GM10266 (cell line): ENCODE measurements at regions not wholly inside any gene's neighbourhood (a gene's known extent, or its start where the extent isn't known, plus 50 kb on each side); places are given as distances from the start of the nearest gene placed in this dataset.

Experiments
- DNase-seq: peaks from one replicate; pipeline ENCODE4 v3.0.0; 2012; ENCODE audit errors: extremely low spot score
- TF ChIP-seq, protein P1 (sequence below): IDR thresholded peaks from 2 replicates; pipeline ENCODE4 v1.5.1; 2012; ENCODE audit warnings: mild to moderate bottlenecking, low read depth; ENCODE audit not compliant: control insufficient read depth, insufficient read depth; ENCODE audit errors: missing control alignments

DNA sequence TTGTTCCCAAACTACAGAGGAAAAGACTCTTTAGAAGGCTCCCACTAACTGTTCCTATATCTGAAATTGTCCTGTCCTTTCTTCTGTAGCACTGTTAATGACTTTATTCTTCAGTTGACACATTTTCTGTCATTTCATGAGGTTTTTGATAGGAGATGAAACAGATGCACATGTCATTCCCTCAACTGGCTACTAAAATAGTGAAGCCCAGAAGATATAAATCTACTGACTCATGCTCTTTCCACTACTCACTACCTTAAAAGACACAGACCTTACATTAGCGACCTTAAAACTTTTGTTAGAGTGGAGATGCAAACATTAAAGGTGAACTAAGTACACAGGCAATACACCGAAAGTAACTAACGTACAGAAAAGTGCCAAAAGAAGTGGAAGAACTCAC lies 59.5 kb upstream of the ANKS1B start:
- no peak for DNase-seq

DNA sequence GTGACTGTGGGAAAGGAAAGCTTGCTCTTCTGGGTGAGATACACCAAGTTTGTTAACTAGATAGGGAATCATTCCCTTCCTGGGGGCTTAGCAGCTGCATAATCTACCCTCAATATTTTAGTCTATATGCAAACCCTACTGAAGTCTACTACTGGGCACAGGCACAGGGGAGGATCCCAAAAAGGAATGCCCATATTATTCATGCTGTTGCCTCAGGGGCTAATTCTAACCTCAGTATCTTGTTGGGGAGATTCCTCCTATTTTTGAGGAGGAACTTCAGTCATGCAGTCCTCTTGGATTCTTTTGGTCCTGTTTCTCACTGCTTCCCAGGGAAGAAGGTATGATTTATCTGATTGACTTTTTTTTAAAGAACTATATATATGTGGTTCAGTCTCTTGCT lies 58.9 kb upstream of the ANKS1B start:
- no peak for DNase-seq
- TF ChIP-seq, protein P1, sequence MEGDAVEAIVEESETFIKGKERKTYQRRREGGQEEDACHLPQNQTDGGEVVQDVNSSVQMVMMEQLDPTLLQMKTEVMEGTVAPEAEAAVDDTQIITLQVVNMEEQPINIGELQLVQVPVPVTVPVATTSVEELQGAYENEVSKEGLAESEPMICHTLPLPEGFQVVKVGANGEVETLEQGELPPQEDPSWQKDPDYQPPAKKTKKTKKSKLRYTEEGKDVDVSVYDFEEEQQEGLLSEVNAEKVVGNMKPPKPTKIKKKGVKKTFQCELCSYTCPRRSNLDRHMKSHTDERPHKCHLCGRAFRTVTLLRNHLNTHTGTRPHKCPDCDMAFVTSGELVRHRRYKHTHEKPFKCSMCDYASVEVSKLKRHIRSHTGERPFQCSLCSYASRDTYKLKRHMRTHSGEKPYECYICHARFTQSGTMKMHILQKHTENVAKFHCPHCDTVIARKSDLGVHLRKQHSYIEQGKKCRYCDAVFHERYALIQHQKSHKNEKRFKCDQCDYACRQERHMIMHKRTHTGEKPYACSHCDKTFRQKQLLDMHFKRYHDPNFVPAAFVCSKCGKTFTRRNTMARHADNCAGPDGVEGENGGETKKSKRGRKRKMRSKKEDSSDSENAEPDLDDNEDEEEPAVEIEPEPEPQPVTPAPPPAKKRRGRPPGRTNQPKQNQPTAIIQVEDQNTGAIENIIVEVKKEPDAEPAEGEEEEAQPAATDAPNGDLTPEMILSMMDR = no peak

More for the DNA sequence above, 59.5 kb upstream of the ANKS1B start:
- TF ChIP-seq, protein P1 = no peak
